Heart left ventricle (tissue), 16 donors: ENCODE measurements at regions not wholly inside any gene's neighbourhood (a gene's known extent, or its start where the extent isn't known, plus 50 kb on each side); places are given as distances from the start of the nearest gene placed in this dataset.

ENCODE experiments used
- ATAC-seq, 4 donors: fragments of 200-7000 bp; cut with Tn5 transposase; one replicate each; pipeline ENCODE4 v1.9.1; 2020 to 2022; ENCODE audit warnings: moderate library complexity in 4 of 4, mild to moderate bottlenecking in 3 of 4, moderate number of reproducible peaks in 1 of 4
- DNase-seq, 5 donors: peaks; one replicate each; pipeline ENCODE4 v3.0.0-alpha.2; 2020
- H3K27ac ChIP-seq, 12 donors: fragments of 200-600 bp; sonication (generic) in 4 of 12; one replicate each; pipeline versions ENCODE4 v1.5.0 to v1.8.0; 2016 to 2022; ENCODE audit warnings: mild to moderate bottlenecking in 2 of 12
- H3K27me3 ChIP-seq, 9 donors: fragments of 200-600 bp; sonication (generic) in 2 of 9; one replicate each; pipeline versions ENCODE4 v1.5.1 to v1.8.0; 2016 to 2022; ENCODE audit warnings: mild to moderate bottlenecking in 3 of 9
- H3K36me3 ChIP-seq, 9 donors: fragments of 200-600 bp; sonication (generic) in 2 of 9; one replicate each; pipeline versions ENCODE4 v1.5.0 to v1.8.0; 2018 to 2022; ENCODE audit warnings: mild to moderate bottlenecking in 2 of 9
- H3K4me1 ChIP-seq, 12 donors: fragments of 200-600 bp; sonication (generic) in 4 of 12; one replicate each; pipeline versions ENCODE4 v1.5.0 to v1.8.0; 2016 to 2022; ENCODE audit warnings: mild to moderate bottlenecking in 3 of 12
- H3K4me3 ChIP-seq, 12 donors: fragments of 200-600 bp; sonication (generic) in 4 of 12; one replicate each; pipeline versions ENCODE4 v1.5.0 to v1.8.0; 2017 to 2022; ENCODE audit warnings: mild to moderate bottlenecking in 9 of 12, moderate library complexity in 4 of 12
- H3K9me3 ChIP-seq, 12 donors: fragments of 200-600 bp; sonication (generic) in 4 of 12; one replicate each; pipeline versions ENCODE4 v1.5.0 to v1.8.0; 2016 to 2022; ENCODE audit warnings: mild to moderate bottlenecking in 1 of 12
- POLR2A ChIP-seq, 2 donors: fragments of 450-650 bp; IDR thresholded peaks; one replicate each; pipeline ENCODE4 v1.6.1; 2017; ENCODE audit warnings: antibody characterized with exemption in 2 of 2, mild to moderate bottlenecking in 2 of 2, moderate library complexity in 2 of 2
- WGBS, 4 donors: extraction: QIAGEN DNeasy Blood & Tissue Kit in 2 of 4; methylation state at CpG; one replicate each; pipeline versions ENCODE4 v1.1.5 to v1.1.7; 2013 to 2018; 5-methylcytosine and 5-hydroxymethylcytosine counted together
- intact Hi-C, 10 donors: fragments of 100-400 bp; cut with DNase I; formaldehyde crosslinking; loops; one replicate each; pipeline versions ENCODE4 v1.11.1 to v1.14.2; 2022
- TF ChIP-seq, protein P1 (sequence below), 12 donors: fragments of 200-600 bp; sonication (generic) in 4 of 12; IDR thresholded peaks; one replicate each; pipeline versions ENCODE4 v1.5.0 to v1.8.0; 2018 to 2022; ENCODE audit warnings: antibody characterized with exemption in 12 of 12, mild to moderate bottlenecking in 5 of 12
- donor health status: ischemic (EF 13 %, LVEDD 7.1; RV severe dilation, severe dysfunction).
- donor health status: healthy with polysubstance abuse.
- donor health status: DM: no; HTN: yes; CAD: no.
- donor health status: DM: no; HTN: no; CAD: no.
- donor health status: ischemic (EF 25% LVEDD 6.9; RV normal size, moderate dysfunction).
- donor health status: ischemic (EF 25% LVEDD 5.7; RV mildly dilated, moderate dysfunction).
- donor health status: healthy.
- donor health status: DM: yes; HTN: yes; CAD: no.
- donor health status: ischemic (EF 35%, LVEDD 5.7; RV mildly dilated, moderate dysfunction).
- donor health status: nonischemic (EF 11% LVEDD 7.7; RV severe dilation, severe dysfunction).
- donor health status: DM: yes; HTN: yes; CAD: no.
- donor health status: PGD.
- donor health status: ischemic (EF 29% LVEDD 5.4; RV normal size, mild dysfunction).
- donor health status: nonischemic (EF 23%, LVEDD 6.1; RV moderate dilation, normal function).

DNA sequence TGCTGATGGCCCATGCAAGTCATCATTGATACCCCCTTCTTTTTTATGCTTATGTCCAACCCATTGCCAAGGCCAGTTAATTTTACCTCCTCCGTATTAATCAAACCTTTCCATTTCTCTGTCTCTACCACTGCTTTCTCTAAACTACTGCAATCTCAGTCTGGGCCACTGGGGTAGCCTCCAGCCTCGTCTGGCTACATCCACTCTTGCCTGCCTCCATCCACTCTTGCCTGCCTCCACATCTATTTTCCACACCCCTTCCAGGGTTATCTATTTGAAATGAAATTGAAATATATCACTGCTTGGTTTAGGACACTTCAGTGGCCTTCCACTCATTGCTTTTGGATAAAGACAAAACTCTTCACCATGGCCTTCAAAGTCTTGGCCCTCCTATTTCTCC, 425.3 kb upstream of the CLINT1 start:
- no peak overlapping the region for H3K27ac ChIP-seq
- 83 to 87% (median 85%) methylated on average over 2 of the region's 2 CpGs for WGBS, 4 donors
- no peaks in the 10 kb centered on the region for H3K27me3 ChIP-seq
- H3K4me3 ChIP-seq, result no peak overlapping the region
- peaks cover 0 to 5% (median 0%) of the 10 kb centered on the region in 12 donors for H3K4me1 ChIP-seq
- DNase-seq (no peak), ATAC-seq (no peak)
- no peaks in the 10 kb centered on the region for H3K36me3 ChIP-seq
- peaks cover 0 to 3% (median 0%) of the 10 kb centered on the region in 12 donors for H3K9me3 ChIP-seq
- intact Hi-C loops, result loop anchor here in 1 of 10 donors (5.0 kb wide), 1 partner anchor 613 kb away; no protein-coding TSS in a partner anchor
- TF ChIP-seq, protein P1, sequence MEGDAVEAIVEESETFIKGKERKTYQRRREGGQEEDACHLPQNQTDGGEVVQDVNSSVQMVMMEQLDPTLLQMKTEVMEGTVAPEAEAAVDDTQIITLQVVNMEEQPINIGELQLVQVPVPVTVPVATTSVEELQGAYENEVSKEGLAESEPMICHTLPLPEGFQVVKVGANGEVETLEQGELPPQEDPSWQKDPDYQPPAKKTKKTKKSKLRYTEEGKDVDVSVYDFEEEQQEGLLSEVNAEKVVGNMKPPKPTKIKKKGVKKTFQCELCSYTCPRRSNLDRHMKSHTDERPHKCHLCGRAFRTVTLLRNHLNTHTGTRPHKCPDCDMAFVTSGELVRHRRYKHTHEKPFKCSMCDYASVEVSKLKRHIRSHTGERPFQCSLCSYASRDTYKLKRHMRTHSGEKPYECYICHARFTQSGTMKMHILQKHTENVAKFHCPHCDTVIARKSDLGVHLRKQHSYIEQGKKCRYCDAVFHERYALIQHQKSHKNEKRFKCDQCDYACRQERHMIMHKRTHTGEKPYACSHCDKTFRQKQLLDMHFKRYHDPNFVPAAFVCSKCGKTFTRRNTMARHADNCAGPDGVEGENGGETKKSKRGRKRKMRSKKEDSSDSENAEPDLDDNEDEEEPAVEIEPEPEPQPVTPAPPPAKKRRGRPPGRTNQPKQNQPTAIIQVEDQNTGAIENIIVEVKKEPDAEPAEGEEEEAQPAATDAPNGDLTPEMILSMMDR (IDR thresholded peaks at IDR 0.05), result no peak
- TF ChIP-seq POLR2A (IDR thresholded peaks at IDR 0.05), result no peak

DNA sequence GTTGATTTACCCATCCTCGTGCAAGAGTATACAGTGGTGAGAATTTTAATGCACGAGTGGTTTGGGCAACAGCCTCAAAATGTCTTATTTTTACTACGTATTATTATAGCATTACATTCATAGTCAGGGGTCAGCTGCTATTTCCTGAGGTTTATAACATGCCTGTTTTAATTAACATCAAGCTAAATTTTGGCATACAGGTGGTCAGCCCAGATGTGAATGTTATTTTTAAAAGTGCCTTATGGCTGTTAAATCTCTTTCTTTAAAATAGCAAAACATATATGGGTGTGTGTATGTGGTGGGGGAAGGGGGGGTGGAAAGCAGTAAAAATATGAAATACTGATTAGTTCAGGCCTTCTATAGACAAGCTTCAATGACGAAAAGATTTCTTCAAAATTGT, 424.5 kb upstream of the CLINT1 start:
- 78 to 86% (median 84%) methylated on average over 4 of the region's 4 CpGs for WGBS, 4 donors
- TF ChIP-seq POLR2A (IDR thresholded peaks at IDR 0.05), result no peak
- TF ChIP-seq, protein P1 (IDR thresholded peaks at IDR 0.05), result no peak
- DNase-seq (no peak), ATAC-seq (no peak)
- Histone ChIP-seq H3K4me3 (no peak overlapping the region), H3K9me3 (peaks cover 0 to 3% (median 0%) of the 10 kb centered on the region in 12 donors), H3K36me3 (no peaks in the 10 kb centered on the region), H3K27me3 (no peaks in the 10 kb centered on the region), H3K4me1 (peaks cover 0 to 5% (median 0%) of the 10 kb centered on the region in 12 donors), H3K27ac (no peak overlapping the region)
- intact Hi-C loops, result loop anchor here in 1 of 10 donors (5.0 kb wide), 1 partner anchor 614 kb away; no protein-coding TSS in a partner anchor

DNA sequence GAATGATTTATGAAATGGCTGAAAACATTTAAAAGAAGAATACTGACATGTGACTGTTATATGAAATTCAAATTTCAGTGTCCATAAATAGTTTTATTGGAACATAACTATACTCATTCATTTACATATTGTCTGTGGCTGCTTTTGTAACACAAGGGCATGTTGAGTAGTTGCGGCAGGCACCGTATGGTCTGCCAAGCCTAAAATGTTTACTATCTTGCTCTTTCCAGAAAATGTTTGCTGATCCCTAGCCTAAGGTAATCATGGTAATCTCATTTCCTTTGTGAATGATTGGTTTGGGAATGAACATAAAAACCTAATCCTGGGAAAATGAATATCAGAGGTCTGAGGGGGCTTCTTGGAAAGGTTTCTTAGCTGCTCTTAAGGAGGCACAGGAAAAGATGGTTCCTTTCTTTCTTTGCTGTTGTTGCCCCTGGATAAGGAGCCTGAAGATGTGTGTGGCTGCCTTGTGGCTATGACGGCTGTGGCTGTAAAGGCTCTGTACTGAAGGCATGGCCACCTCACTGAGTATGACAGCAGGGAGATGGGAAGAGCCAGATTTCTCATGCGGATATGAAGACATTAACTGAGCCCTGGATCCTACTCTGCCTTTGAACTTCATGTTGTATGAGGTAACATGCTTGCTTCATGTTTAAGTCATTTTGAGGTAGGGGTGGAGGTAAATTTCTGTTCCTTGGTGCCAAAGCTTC, 419.4 kb upstream of the CLINT1 start:
- no peaks in the 10 kb centered on the region for H3K27me3 ChIP-seq
- WGBS, 4 donors, result 92 to 94% (median 93%) methylated on average over 4 of the region's 4 CpGs
- H3K4me1 ChIP-seq, result no peaks in the 10 kb centered on the region
- TF ChIP-seq, protein P1 (IDR thresholded peaks at IDR 0.05), result no peak
- no peak for TF ChIP-seq POLR2A (IDR thresholded peaks at IDR 0.05)
- no peak for DNase-seq
- intact Hi-C loops, result no loop called here
- H3K9me3 ChIP-seq, result peaks cover 0 to 3% (median 0%) of the 10 kb centered on the region in 12 donors
- H3K36me3 ChIP-seq, result no peaks in the 10 kb centered on the region
- no peak overlapping the region for H3K27ac ChIP-seq
- H3K4me3 ChIP-seq, result no peak overlapping the region
- no peak for ATAC-seq

DNA sequence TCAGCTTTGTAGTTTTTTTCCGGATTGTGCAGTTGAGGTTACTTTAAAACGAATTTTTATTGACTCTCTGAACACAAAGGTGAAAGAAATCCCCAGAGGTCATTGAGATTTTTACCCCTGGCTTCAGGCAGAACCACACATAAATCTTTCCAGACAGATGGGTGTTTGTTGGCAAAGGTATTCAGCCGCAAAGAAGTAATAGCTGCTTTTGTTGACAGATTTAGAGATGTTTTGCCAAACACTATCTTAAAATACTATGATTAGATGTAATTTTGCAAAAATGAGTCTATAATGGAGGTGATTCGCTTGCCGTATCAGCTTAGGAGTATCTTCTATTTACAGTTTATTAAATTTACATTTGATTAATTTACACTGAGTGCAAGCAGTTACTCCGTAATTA, 418.3 kb upstream of the CLINT1 start:
- TF ChIP-seq POLR2A (IDR thresholded peaks at IDR 0.05), result no peak
- WGBS, 4 donors, result 89 to 94% (median 93%) methylated on average over 6 of the region's 6 CpGs
- intact Hi-C loops, result no loop called here
- Histone ChIP-seq H3K9me3 (peaks cover 0 to 3% (median 0%) of the 10 kb centered on the region in 12 donors), H3K27ac (no peak overlapping the region), H3K4me1 (no peaks in the 10 kb centered on the region), H3K27me3 (no peaks in the 10 kb centered on the region), H3K36me3 (no peaks in the 10 kb centered on the region), H3K4me3 (no peak overlapping the region)
- DNase-seq (no peak), ATAC-seq (no peak)
